Sigmoid colon (tissue), 6 donors: ENCODE measurements at regions not wholly inside any gene's neighbourhood (a gene's known extent, or its start where the extent isn't known, plus 50 kb on each side); places are given as distances from the start of the nearest gene placed in this dataset.

ENCODE experiments used
- DNase-seq: peaks from one replicate; pipeline ENCODE4 v3.0.0-alpha.2; 2019
- H3K27ac ChIP-seq, 4 donors: fragments of 200-600 bp; sonication (generic); one replicate each; pipeline ENCODE4 v1.5.1; 2016 to 2019; ENCODE audit warnings: mild to moderate bottlenecking in 1 of 4
- H3K27me3 ChIP-seq, 3 donors: fragments of 200-600 bp; sonication (generic); one replicate each; pipeline ENCODE4 v1.5.1; 2019; ENCODE audit warnings: mild to moderate bottlenecking in 1 of 3
- H3K36me3 ChIP-seq, 4 donors: fragments of 200-600 bp; sonication (generic); one replicate each; pipeline ENCODE4 v1.5.1; 2016 to 2019
- H3K4me1 ChIP-seq, 4 donors: fragments of 200-600 bp; sonication (generic); one replicate each; pipeline ENCODE4 v1.5.1; 2017 to 2019
- H3K4me3 ChIP-seq, 4 donors: fragments of 200-600 bp; sonication (generic); one replicate each; pipeline ENCODE4 v1.5.1; 2017 to 2019; ENCODE audit warnings: mild to moderate bottlenecking in 2 of 4, moderate library complexity in 1 of 4
- H3K9me3 ChIP-seq, 4 donors: fragments of 200-600 bp in 3 of 4; sonication (generic) in 3 of 4; one replicate each; pipeline versions ENCODE4 v1.5.1 to v1.6.1; 2013 to 2019
- EP300 ChIP-seq, 4 donors: sonication (generic); formaldehyde crosslinking; IDR thresholded peaks; one replicate each; pipeline ENCODE4 v1.6.1; 2017; ENCODE audit warnings: antibody characterized with exemption in 4 of 4
- POLR2A ChIP-seq, 2 donors: fragments of 450-650 bp; IDR thresholded peaks; one replicate each; pipeline ENCODE4 v1.6.1; 2016; ENCODE audit warnings: antibody characterized with exemption in 2 of 2, mild to moderate bottlenecking in 2 of 2, moderate library complexity in 2 of 2
- POLR2AphosphoS5 ChIP-seq, 4 donors: sonication (generic); formaldehyde crosslinking; IDR thresholded peaks; one replicate each; pipeline ENCODE4 v1.6.1; 2017; ENCODE audit warnings: antibody characterized with exemption in 4 of 4
- WGBS, 2 donors: extraction: QIAGEN DNeasy Blood & Tissue Kit; methylation state at CpG; one replicate each; pipeline ENCODE4 v1.1.7; 2013; 5-methylcytosine and 5-hydroxymethylcytosine counted together
- intact Hi-C: fragments of 100-400 bp; cut with DNase I; formaldehyde crosslinking; loops from one replicate; pipeline ENCODE4 v1.15.1; 2023
- TF ChIP-seq, protein P1 (sequence below), 4 experiments: fragments of 450-650 bp in 3 of 4; fragments of 200-600 bp in 1 of 4; IDR thresholded peaks; one replicate each; pipeline ENCODE4 v1.5.1; 2016 to 2019; ENCODE audit warnings: antibody characterized with exemption in 4 of 4, mild to moderate bottlenecking in 3 of 4, moderate library complexity in 2 of 4
- donor health status: healthy with polysubstance abuse.
- donor health status: healthy.

DNA sequence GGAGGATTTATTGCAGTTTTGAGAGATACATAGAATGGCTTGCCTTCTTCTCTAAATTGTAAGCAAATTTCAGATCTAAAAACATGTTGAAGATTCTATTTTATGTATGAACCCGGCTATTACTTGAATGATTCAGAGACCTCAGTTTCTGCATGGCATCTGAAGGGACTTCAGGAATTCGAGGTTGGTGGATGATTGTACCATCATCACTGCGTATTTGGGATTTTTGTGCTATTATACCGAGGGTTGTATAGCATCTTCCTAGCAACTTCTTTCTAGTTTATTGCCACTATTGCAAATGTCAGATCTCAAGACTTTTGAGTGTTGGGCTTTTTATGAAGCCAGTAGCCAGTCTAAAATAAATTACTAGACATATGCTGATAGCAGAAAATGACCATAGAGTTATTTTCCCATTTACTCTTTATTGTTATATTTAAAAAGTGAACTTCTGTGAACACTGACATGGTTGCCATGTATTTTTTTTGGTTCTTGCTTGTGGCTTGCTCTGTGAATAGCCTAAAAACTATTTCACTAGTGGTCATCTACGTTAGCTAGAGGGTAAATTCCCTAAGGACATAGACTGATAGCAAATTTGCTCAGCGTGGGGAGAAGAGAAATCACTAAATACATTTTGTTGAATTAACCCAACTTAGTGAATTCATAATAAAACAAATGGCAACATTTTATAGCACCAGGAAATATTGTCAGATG is 70.6 kb upstream of the KLF12 start:
- intact Hi-C loops, result no loop called here
- Histone ChIP-seq H3K4me3 (no peak overlapping the region), H3K9me3 (no peaks in the 10 kb centered on the region), H3K27me3 (no peaks in the 10 kb centered on the region), H3K4me1 (peaks cover 0 to 16% (median 0%) of the 10 kb centered on the region in 4 donors), H3K27ac (no peak overlapping the region), H3K36me3 (no peaks in the 10 kb centered on the region)
- WGBS, 2 donors, result 91 to 93% methylated on average over 6 of the region's 6 CpGs
- TF ChIP-seq POLR2A (IDR thresholded peaks at IDR 0.05) (no peak), POLR2AphosphoS5 (IDR thresholded peaks at IDR 0.05) (no peak), EP300 (IDR thresholded peaks at IDR 0.05) (no peak)
- TF ChIP-seq, protein P1, sequence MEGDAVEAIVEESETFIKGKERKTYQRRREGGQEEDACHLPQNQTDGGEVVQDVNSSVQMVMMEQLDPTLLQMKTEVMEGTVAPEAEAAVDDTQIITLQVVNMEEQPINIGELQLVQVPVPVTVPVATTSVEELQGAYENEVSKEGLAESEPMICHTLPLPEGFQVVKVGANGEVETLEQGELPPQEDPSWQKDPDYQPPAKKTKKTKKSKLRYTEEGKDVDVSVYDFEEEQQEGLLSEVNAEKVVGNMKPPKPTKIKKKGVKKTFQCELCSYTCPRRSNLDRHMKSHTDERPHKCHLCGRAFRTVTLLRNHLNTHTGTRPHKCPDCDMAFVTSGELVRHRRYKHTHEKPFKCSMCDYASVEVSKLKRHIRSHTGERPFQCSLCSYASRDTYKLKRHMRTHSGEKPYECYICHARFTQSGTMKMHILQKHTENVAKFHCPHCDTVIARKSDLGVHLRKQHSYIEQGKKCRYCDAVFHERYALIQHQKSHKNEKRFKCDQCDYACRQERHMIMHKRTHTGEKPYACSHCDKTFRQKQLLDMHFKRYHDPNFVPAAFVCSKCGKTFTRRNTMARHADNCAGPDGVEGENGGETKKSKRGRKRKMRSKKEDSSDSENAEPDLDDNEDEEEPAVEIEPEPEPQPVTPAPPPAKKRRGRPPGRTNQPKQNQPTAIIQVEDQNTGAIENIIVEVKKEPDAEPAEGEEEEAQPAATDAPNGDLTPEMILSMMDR (IDR thresholded peaks at IDR 0.05), result no peak
- DNase-seq, result no peak

DNA sequence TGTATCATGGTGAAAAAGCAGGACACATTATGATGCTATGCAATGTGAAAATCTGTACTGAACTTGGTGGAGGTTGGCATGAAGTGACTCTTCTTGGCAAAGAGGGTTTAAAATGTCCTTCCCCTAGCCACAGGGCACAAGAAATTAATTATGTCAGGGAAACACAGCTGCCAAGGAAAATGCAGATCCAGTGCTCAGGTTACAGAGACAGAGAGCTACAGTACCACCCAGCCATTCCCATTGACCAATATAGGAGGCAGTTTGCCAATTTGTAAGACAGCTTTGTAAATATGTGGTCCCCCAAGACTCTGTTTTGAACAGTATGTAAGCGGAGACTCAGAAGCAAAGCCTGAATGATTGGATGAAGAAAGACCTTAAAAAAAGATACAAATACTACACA is 69.4 kb upstream of the KLF12 start:
- no peak for DNase-seq
- no peaks in the 10 kb centered on the region for H3K27me3 ChIP-seq
- no peak overlapping the region for H3K4me3 ChIP-seq
- intact Hi-C loops, result no loop called here
- H3K36me3 ChIP-seq, result no peaks in the 10 kb centered on the region
- 92 to 97% methylated on average over 1 of the region's 1 CpG for WGBS, 2 donors
- no peaks in the 10 kb centered on the region for H3K9me3 ChIP-seq
- no peak for TF ChIP-seq POLR2A (IDR thresholded peaks at IDR 0.05)
- H3K4me1 ChIP-seq, result peaks cover 0 to 16% (median 0%) of the 10 kb centered on the region in 4 donors
- no peak overlapping the region for H3K27ac ChIP-seq

DNA sequence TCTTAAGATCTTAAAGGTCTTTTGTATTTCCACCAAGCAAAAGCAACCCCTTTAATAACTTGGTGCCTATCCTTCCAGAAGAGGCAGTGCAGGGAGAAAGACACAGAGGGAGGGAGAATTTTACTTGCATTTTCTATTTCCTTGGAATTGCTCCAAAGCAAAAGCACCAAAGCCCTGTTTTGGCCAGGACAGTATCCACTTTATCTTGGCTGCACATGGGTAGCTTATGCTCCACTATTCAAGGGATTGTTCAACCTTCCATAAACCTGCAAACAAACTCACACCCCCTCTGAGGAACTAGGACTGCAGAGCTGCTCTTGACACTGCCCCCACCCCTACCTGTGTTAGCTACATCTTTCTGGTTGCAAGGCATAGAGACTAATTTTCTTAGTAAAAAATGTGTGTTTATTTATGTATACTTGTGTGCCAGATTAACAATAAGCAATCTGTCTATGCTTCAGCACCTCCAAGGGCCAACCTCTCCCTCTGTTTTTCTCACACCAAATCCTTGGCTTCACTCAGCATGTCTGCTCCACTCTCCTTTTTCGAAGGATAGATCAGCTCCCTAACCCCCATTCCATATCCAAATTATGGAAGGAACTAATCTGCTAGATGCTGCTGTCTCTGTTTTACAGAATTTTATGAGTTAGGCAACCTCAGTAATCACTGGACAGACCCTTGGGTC is 68.1 kb upstream of the KLF12 start:
- no peak for TF ChIP-seq EP300 (IDR thresholded peaks at IDR 0.05)
- TF ChIP-seq, protein P1 (IDR thresholded peaks at IDR 0.05), result no peak
- no peaks in the 10 kb centered on the region for H3K9me3 ChIP-seq
- no peaks in the 10 kb centered on the region for H3K27me3 ChIP-seq
- DNase-seq, result no peak
- no peak overlapping the region for H3K4me3 ChIP-seq
- peaks cover 0 to 16% (median 0%) of the 10 kb centered on the region in 4 donors for H3K4me1 ChIP-seq
- H3K36me3 ChIP-seq, result no peaks in the 10 kb centered on the region
- H3K27ac ChIP-seq, result no peak overlapping the region
- WGBS, 2 donors, result 90% methylated on average over 1 of the region's 1 CpG
- intact Hi-C loops, result no loop called here

DNA sequence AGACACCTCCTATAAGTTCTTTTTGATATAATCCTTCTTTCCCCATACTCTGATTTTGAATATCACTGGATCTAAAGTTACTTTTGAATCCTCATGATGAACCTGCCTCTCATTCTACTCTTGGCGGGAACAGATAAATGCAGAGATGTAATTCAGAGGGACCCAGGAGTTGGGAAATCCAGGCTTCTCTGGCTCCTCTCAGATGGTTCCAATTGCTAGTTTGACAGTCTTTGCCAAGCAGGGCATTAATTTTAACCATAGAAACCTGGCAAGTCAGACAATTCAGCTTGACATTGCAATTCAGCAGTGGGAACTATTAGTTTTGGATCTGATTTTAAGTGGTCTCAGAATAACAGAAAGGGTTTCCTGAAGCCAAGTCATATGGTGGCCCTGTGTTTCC is 67.3 kb upstream of the KLF12 start:
- Histone ChIP-seq H3K4me1 (peaks cover 0 to 15% (median 0%) of the 10 kb centered on the region in 4 donors), H3K36me3 (no peaks in the 10 kb centered on the region), H3K4me3 (no peak overlapping the region), H3K9me3 (no peaks in the 10 kb centered on the region), H3K27ac (no peak overlapping the region), H3K27me3 (no peaks in the 10 kb centered on the region)
- 94 to 99% methylated on average over 1 of the region's 1 CpG for WGBS, 2 donors
- TF ChIP-seq EP300 (IDR thresholded peaks at IDR 0.05) (no peak), POLR2AphosphoS5 (IDR thresholded peaks at IDR 0.05) (no peak), POLR2A (IDR thresholded peaks at IDR 0.05) (no peak)
- TF ChIP-seq, protein P1 (IDR thresholded peaks at IDR 0.05), result no peak
- intact Hi-C loops, result no loop called here
- DNase-seq, result no peak

DNA sequence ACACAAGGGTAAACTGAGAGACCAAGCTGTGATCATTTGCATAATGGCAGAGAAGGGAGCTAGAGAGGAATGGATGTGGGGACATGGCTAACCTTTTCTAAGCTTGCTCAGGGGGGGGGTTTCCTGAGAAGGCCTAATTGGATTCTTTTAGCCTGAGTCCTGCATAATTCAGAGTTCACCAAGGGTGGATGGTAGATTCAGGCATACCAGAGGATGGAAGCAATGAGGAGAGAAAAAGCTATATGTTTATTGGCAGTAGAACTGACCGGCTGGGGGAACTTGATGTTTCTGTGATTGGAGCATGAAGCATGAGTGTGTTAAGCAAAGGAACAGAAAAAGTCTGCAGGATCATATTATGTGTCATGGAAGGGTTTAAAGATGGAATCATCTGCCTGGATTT is 65.9 kb upstream of the KLF12 start:
- H3K36me3 ChIP-seq, result no peaks in the 10 kb centered on the region
- H3K27me3 ChIP-seq, result no peaks in the 10 kb centered on the region
- H3K9me3 ChIP-seq, result no peaks in the 10 kb centered on the region
- WGBS, 2 donors, result 97 to 99% methylated on average over 1 of the region's 1 CpG
- no peak for DNase-seq
- intact Hi-C loops, result no loop called here
- H3K4me1 ChIP-seq, result peaks cover 0 to 10% (median 0%) of the 10 kb centered on the region in 4 donors
- TF ChIP-seq POLR2A (IDR thresholded peaks at IDR 0.05), result no peak
- no peak overlapping the region for H3K4me3 ChIP-seq
- H3K27ac ChIP-seq, result no peak overlapping the region
